ENCODE measurements at regions not wholly inside any gene's neighbourhood (a gene's known extent, or its start where the extent isn't known, plus 50 kb on each side); places are given as distances from the start of the nearest gene placed in this dataset.
A peak's percentile ranks its signal among the peaks of the same experiment; 100 is the strongest.

- ATAC-seq: no peak
- in situ Hi-C loops (cut with MboI): no loop called here
- peak overlapping the region; percentile 89; the same call in 1 of the 2 replicates for H2AFZ ChIP-seq (ENCODE audit: low read depth, low read length)
- no peaks in the 10 kb centered on the region for H4K20me1 ChIP-seq (replicated peaks; ENCODE audit: control insufficient read depth, insufficient read depth, low read length)
- DNase-seq (ENCODE audit: extremely low read depth in 1 of 4, low spot score in 3 of 4): no peak
- 9% methylated on average over 7 of the region's 7 CpGs for WGBS (ENCODE audit: insufficient coverage, low coverage, missing lambda C conversion rate)
- H3K4me2 ChIP-seq (ENCODE audit: insufficient read depth, low read length): peak overlapping the region; percentile 83; the same call in 1 of the 2 replicates
- H3K4me3 ChIP-seq: no peak overlapping the region
- H3K9me3 ChIP-seq (replicated peaks; ENCODE audit: control insufficient read depth, insufficient read depth, low read depth, low read length): no peaks in the 10 kb centered on the region
- no peak for FAIRE-seq
- no TSS peak for BruUV-seq (replicated peaks)
- ChIA-PET POLR2A (no interaction called here), CTCF (ENCODE audit: low intra/inter-chr PET ratio) (no interaction called here)
- no peaks in the 10 kb centered on the region for H3K79me2 ChIP-seq (ENCODE audit: control insufficient read depth, insufficient read depth, low read length)
- peaks cover 0 to 10% of the 10 kb centered on the region in 2 experiments; a peak in 2 of 5 replicates for H3K27me3 ChIP-seq (ENCODE audit: control insufficient read depth in 2 of 2, insufficient read depth in 2 of 2, low read length in 2 of 2)
- no peak overlapping the region for H3K9ac ChIP-seq (ENCODE audit: insufficient read depth in 1 of 2, low read depth in 2 of 2, low read length in 2 of 2)
- TF ChIP-seq MAZ (CRISPR knock-in tag; conservative IDR thresholded peaks at IDR 0.05 in 1 of 2, IDR thresholded peaks at IDR 0.05 in 1 of 2): no peak
- no peak for TF ChIP-seq ZKSCAN1 (IDR thresholded peaks at IDR 0.05; ENCODE audit: low read depth, low read length)
- TF ChIP-seq ADNP (tag; IDR thresholded peaks at IDR 0.05): no peak
- no peak for TF ChIP-seq KLF16 (IDR thresholded peaks at IDR 0.05)
- intact Hi-C loops (cut with micrococcal nuclease): no loop called here
- no peaks in the 10 kb centered on the region for H3K9me1 ChIP-seq (ENCODE audit: control insufficient read depth, insufficient read depth, low read length)
- H3K4me1 ChIP-seq (replicated peaks in 1 of 2; ENCODE audit: control insufficient read depth in 2 of 2, insufficient read depth in 2 of 2, low read length in 2 of 2): peaks cover 0 to 6% of the 10 kb centered on the region in 2 experiments; a peak in 3 of 5 replicates
- no peak overlapping the region for H3K27ac ChIP-seq (ENCODE audit: extremely low read depth, low read depth, low read length)
- H3K36me3 ChIP-seq (ENCODE audit: control insufficient read depth, insufficient read depth, low read length): no peaks in the 10 kb centered on the region
These were observed 102.9 kb upstream of the RAB6C start for GRCh38 chr2:129876541-129876940.

- CTCF ChIA-PET (ENCODE audit: low intra/inter-chr PET ratio): no interaction called here
- peak; percentile 83 for TF ChIP-seq CBFA2T2 (conservative IDR thresholded peaks at IDR 0.05)
- peak; percentile 23; the same call in 1 of the 2 replicates for TF ChIP-seq PHF8 (IDR thresholded peaks at IDR 0.05; ENCODE audit: borderline replicate concordance, low read length)
- peak; percentile 72 for TF ChIP-seq EHMT2 (IDR thresholded peaks at IDR 0.05)
- TF ChIP-seq RBM15 (IDR thresholded peaks at IDR 0.05; ENCODE audit: insufficient read depth, low read length): no peak
These were observed 102.2 kb upstream of the RAB6C start for GRCh38 chr2:129877289-129877741.

More at GRCh38 chr2:129877289-129877741, 102.2 kb upstream of the RAB6C start:
- peak overlapping the region; percentile 89 for H2AFZ ChIP-seq (ENCODE audit: low read depth, low read length)
- BruUV-seq (replicated peaks): no TSS peak
- H3K27ac ChIP-seq (ENCODE audit: extremely low read depth, low read depth, low read length): no peak overlapping the region
- H3K36me3 ChIP-seq (ENCODE audit: control insufficient read depth, insufficient read depth, low read length): no peaks in the 10 kb centered on the region
- peak overlapping the region in 1 of 2 experiments; percentile 58; a peak in 1 of 4 replicates for H3K9ac ChIP-seq (ENCODE audit: insufficient read depth in 1 of 2, low read depth in 2 of 2, low read length in 2 of 2)
- intact Hi-C loops (cut with micrococcal nuclease) (no loop called here), in situ Hi-C loops (cut with MboI) (no loop called here)
- FAIRE-seq (peak; percentile 66), ATAC-seq (peak; percentile 98), DNase-seq (ENCODE audit: extremely low read depth in 1 of 4, low spot score in 3 of 4) (peak; percentile 84 to 97 (median 95))
- peaks cover 0 to 6% of the 10 kb centered on the region in 2 experiments; a peak in 3 of 5 replicates for H3K4me1 ChIP-seq (replicated peaks in 1 of 2; ENCODE audit: control insufficient read depth in 2 of 2, insufficient read depth in 2 of 2, low read length in 2 of 2)
- POLR2A ChIA-PET: no interaction called here
- no peaks in the 10 kb centered on the region for H3K79me2 ChIP-seq (ENCODE audit: control insufficient read depth, insufficient read depth, low read length)
- 6% methylated on average over 3 of the region's 20 CpGs for WGBS (ENCODE audit: insufficient coverage, low coverage, missing lambda C conversion rate)
- no peaks in the 10 kb centered on the region for H3K9me1 ChIP-seq (ENCODE audit: control insufficient read depth, insufficient read depth, low read length)
- peak overlapping the region; percentile 53 for H3K4me3 ChIP-seq
- no peaks in the 10 kb centered on the region for H3K9me3 ChIP-seq (replicated peaks; ENCODE audit: control insufficient read depth, insufficient read depth, low read depth, low read length)
- no peaks in the 10 kb centered on the region for H4K20me1 ChIP-seq (replicated peaks; ENCODE audit: control insufficient read depth, insufficient read depth, low read length)
- H3K27me3 ChIP-seq (ENCODE audit: control insufficient read depth in 2 of 2, insufficient read depth in 2 of 2, low read length in 2 of 2): peaks cover 0 to 11% of the 10 kb centered on the region in 2 experiments; a peak in 2 of 5 replicates
- peak overlapping the region; percentile 83 for H3K4me2 ChIP-seq (ENCODE audit: insufficient read depth, low read length)
